ENCODE measurements at regions not wholly inside any gene's neighbourhood (a gene's known extent, or its start where the extent isn't known, plus 50 kb on each side); places are given as distances from the start of the nearest gene placed in this dataset.

- H3K9me3 ChIP-seq (ENCODE audit: control insufficient read depth, low read length, poor library complexity, severe bottlenecking) = no peaks in the 10 kb centered on the region
- Mint-ChIP-seq H3K27me3 (peaks cover 26% of the 10 kb centered on the region), H3K36me3 (ENCODE audit: low read depth) (peaks cover 4% of the 10 kb centered on the region), H3K27ac (no peak overlapping the region), H3K4me1 (peaks cover 11% of the 10 kb centered on the region), H3K4me3 (peak overlapping the region; percentile 34)
- ATAC-seq (peak; percentile 47), DNase-seq (no peak)
These were observed 83.3 kb downstream of the ERCC5 start for GRCh38 chr13:102928941-102929675.
